HEK293T (cell line): ENCODE measurements at regions not wholly inside any gene's neighbourhood (a gene's known extent, or its start where the extent isn't known, plus 50 kb on each side); places are given as distances from the start of the nearest gene placed in this dataset.

Experiments
- ARNT ChIP-seq: fragments of 450-650 bp; IDR thresholded peaks from 2 replicates; pipeline ENCODE4 v1.6.1; 2017; ENCODE audit warnings: mild to moderate bottlenecking
- ELF4 ChIP-seq: fragments of 450-650 bp; IDR thresholded peaks from 2 replicates; pipeline ENCODE4 v1.6.1; 2017; ENCODE audit warnings: antibody characterized with exemption
- FOXA1 ChIP-seq: fragments of 450-650 bp; IDR thresholded peaks from 2 replicates; pipeline ENCODE4 v1.6.1; 2016; ENCODE audit warnings: mild to moderate bottlenecking
- FOXM1 ChIP-seq: fragments of 450-650 bp; IDR thresholded peaks from 2 replicates; pipeline ENCODE4 v1.6.1; 2017; ENCODE audit warnings: mild to moderate bottlenecking, borderline replicate concordance
- HDGF ChIP-seq: fragments of 450-650 bp; IDR thresholded peaks from 2 replicates; pipeline ENCODE4 v1.6.1; 2017; ENCODE audit warnings: antibody characterized with exemption, borderline replicate concordance
- LEF1 ChIP-seq: fragments of 450-650 bp; IDR thresholded peaks from 2 replicates; pipeline ENCODE4 v1.6.1; 2017; ENCODE audit warnings: mild to moderate bottlenecking, borderline replicate concordance
- SP1 ChIP-seq: fragments of 450-650 bp; IDR thresholded peaks from 2 replicates; pipeline ENCODE4 v1.6.1; 2017
- SUZ12 ChIP-seq: fragments of 450-650 bp; IDR thresholded peaks from 2 replicates; pipeline ENCODE4 v1.6.1; 2016; ENCODE audit warnings: mild to moderate bottlenecking
- ZNF384 ChIP-seq: fragments of 450-650 bp; IDR thresholded peaks from 2 replicates; pipeline ENCODE4 v1.6.1; 2016
- TF ChIP-seq, protein P1 (sequence below): fragments of 450-650 bp; IDR thresholded peaks from 2 replicates; pipeline ENCODE4 v1.6.1; 2016

DNA sequence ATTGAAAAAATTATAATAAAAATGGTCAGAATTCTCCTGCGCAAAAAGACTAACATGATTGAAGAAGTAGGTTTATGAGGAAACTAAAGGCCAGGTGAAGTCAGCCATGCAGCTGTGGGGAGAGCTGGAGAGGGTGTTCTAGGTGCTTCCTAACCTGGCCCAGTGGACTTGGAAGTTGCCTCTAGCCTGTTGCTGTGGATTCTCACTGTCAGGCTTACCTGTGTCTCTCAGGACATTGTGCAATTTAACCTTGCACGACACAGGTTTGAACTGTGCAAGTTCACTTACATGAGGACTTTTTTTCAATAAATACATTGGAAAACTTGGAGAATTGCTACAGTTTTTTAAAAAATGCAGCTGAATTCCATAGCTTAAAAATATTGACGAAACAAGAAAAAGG lies 266.4 kb downstream of the CXCL12 start:
- TF ChIP-seq SP1 (no peak), SUZ12 (no peak), ARNT (no peak), FOXM1 (no peak), FOXA1 (no peak), ZNF384 (no peak), ELF4 (no peak), LEF1 (no peak), HDGF (no peak)
- TF ChIP-seq, protein P1, sequence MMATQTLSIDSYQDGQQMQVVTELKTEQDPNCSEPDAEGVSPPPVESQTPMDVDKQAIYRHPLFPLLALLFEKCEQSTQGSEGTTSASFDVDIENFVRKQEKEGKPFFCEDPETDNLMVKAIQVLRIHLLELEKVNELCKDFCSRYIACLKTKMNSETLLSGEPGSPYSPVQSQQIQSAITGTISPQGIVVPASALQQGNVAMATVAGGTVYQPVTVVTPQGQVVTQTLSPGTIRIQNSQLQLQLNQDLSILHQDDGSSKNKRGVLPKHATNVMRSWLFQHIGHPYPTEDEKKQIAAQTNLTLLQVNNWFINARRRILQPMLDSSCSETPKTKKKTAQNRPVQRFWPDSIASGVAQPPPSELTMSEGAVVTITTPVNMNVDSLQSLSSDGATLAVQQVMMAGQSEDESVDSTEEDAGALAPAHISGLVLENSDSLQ, result no peak
